B cell (primary cell): ENCODE measurements at regions not wholly inside any gene's neighbourhood (a gene's known extent, or its start where the extent isn't known, plus 50 kb on each side); places are given as distances from the start of the nearest gene placed in this dataset.

Source experiments
- ATAC-seq: fragments of 200-7000 bp; cut with Tn5 transposase; one replicate; pipeline ENCODE4 v1.10.0; 2021; ENCODE audit warnings: low read depth, mild to moderate bottlenecking, moderate number of reproducible peaks, moderate library complexity
- CTCF ChIA-PET: fragments of 350-600 bp; sonication (Branson Sonifier 250); formaldehyde crosslinking; loops from one replicate; lab custom pipeline; 2021; ENCODE audit warnings: antibody characterized with exemption, inconsistent platforms; lab: Charles Lee
- POLR2A ChIA-PET: fragments of 350-600 bp; sonication (Branson Sonifier 250); formaldehyde crosslinking; loops from one replicate; lab custom pipeline; 2021; ENCODE audit warnings: antibody characterized with exemption; lab: Charles Lee
- DNase-seq: peaks from one replicate; pipeline ENCODE4 v3.0.0; 2013
- H2AFZ ChIP-seq: 2 replicates; pipeline ENCODE4 v1.6.1; 2012; ENCODE audit warnings: mild to moderate bottlenecking, low read depth, low read length; ENCODE audit not compliant: insufficient read depth, poor library complexity, severe bottlenecking
- H3K27ac ChIP-seq, 2 donors: 1 replicate in 1 of 2; 2 replicates in 1 of 2; pipeline ENCODE4 v1.5.1; 2012 to 2013; ENCODE audit warnings: low read length in 2 of 2, mild to moderate bottlenecking in 2 of 2, moderate library complexity in 1 of 2
- H3K27me3 ChIP-seq, 4 experiments: fragments of 200-600 bp in 1 of 4; sonication (generic) in 1 of 4; replicated peaks in 1 of 4; 1 replicate in 2 of 4; 2 replicates in 2 of 4; pipeline versions ENCODE4 v1.6.1 to v1.7.0; 2013 to 2016; ENCODE audit warnings: low read length in 3 of 4, mild to moderate bottlenecking in 2 of 4, mixed read lengths in 1 of 4, moderate library complexity in 1 of 4; ENCODE audit not compliant: insufficient read depth in 4 of 4, control insufficient read depth in 3 of 4; ENCODE audit errors: control extremely low read depth in 1 of 4
- H3K36me3 ChIP-seq, 2 experiments: replicated peaks in 1 of 2; 1 replicate in 1 of 2; 2 replicates in 1 of 2; pipeline versions ENCODE4 v1.6.1 to v1.7.1; 2013; ENCODE audit warnings: low read length in 1 of 2; ENCODE audit not compliant: insufficient read depth in 2 of 2, control insufficient read depth in 1 of 2; ENCODE audit errors: control extremely low read depth in 1 of 2, extremely low read depth in 1 of 2
- H3K4me1 ChIP-seq, 2 donors: fragments of 200-600 bp in 1 of 2; sonication (generic) in 1 of 2; 1 replicate in 1 of 2; 2 replicates in 1 of 2; pipeline versions ENCODE4 v1.5.1 to v1.6.1; 2013 to 2017; ENCODE audit warnings: low read length in 2 of 2; ENCODE audit not compliant: control insufficient read depth in 2 of 2, insufficient read depth in 2 of 2
- H3K4me2 ChIP-seq: replicated peaks from 2 replicates; pipeline ENCODE3; 2012; ENCODE audit warnings: mild to moderate bottlenecking, low read depth, low read length; ENCODE audit not compliant: poor library complexity, severe bottlenecking
- H3K4me3 ChIP-seq, 5 experiments: fragments of 200-600 bp in 1 of 5; sonication (generic) in 1 of 5; 1 replicate in 3 of 5; 2 replicates in 2 of 5; pipeline versions ENCODE4 v1.5.1 to v1.7.0; 2011 to 2016; ENCODE audit warnings: low read length in 4 of 5, mild to moderate bottlenecking in 4 of 5, low read depth in 2 of 5, control low read depth in 1 of 5, moderate library complexity in 1 of 5; ENCODE audit not compliant: insufficient read depth in 1 of 5; ENCODE audit errors: control extremely low read depth in 1 of 5, extremely low read depth in 1 of 5
- H3K79me2 ChIP-seq: fragments of 200-600 bp; sonication (generic); one replicate; pipeline ENCODE4 v1.6.0; 2016; ENCODE audit warnings: low read length; ENCODE audit not compliant: control insufficient read depth, insufficient read depth
- H3K9ac ChIP-seq: fragments of 200-600 bp; sonication (generic); 2 replicates; pipeline ENCODE4 v1.6.1; 2017; ENCODE audit warnings: mild to moderate bottlenecking, low read length, moderate library complexity
- H3K9me3 ChIP-seq, 3 donors: one replicate each; pipeline versions ENCODE4 v1.6.1 to v1.7.1; 2013; ENCODE audit warnings: low read length in 2 of 3; ENCODE audit not compliant: control insufficient read depth in 2 of 3, insufficient read depth in 1 of 3; ENCODE audit errors: control extremely low read depth in 1 of 3
- H4K20me1 ChIP-seq: 2 replicates; pipeline ENCODE4 v1.6.0; 2012; ENCODE audit warnings: mild to moderate bottlenecking, low read length; ENCODE audit not compliant: insufficient read depth, control insufficient read depth, poor library complexity, severe bottlenecking
- H3K27ac Mint-ChIP-seq: one replicate; pipeline ENCODE4 v1.8.0; 2021; ENCODE audit warnings: mixed read lengths
- H3K27me3 Mint-ChIP-seq: one replicate; pipeline ENCODE4 v1.8.0; 2021; ENCODE audit warnings: mixed read lengths
- H3K4me1 Mint-ChIP-seq: one replicate; pipeline ENCODE4 v1.8.0; 2021; ENCODE audit warnings: mixed read lengths
- H3K4me3 Mint-ChIP-seq: one replicate; pipeline ENCODE4 v1.8.0; 2021; ENCODE audit warnings: mixed read lengths
- H3K9me3 Mint-ChIP-seq: one replicate; pipeline ENCODE4 v1.8.0; 2022; ENCODE audit warnings: mixed read lengths; ENCODE audit not compliant: insufficient read depth
- EZH2 ChIP-seq: IDR thresholded peaks from 2 replicates; pipeline ENCODE4 v1.6.1; 2012; ENCODE audit warnings: borderline replicate concordance, low read depth, mild to moderate bottlenecking, moderate library complexity, low read length; ENCODE audit not compliant: insufficient read depth, poor library complexity, severe bottlenecking
- WGBS: methylation state at CpG from one replicate; pipeline ENCODE4 v1.1.5; 2013; ENCODE audit warnings: missing lambda C conversion rate; ENCODE audit not compliant: insufficient coverage; 5-methylcytosine and 5-hydroxymethylcytosine counted together
- intact Hi-C: fragments of 100-400 bp; cut with micrococcal nuclease; formaldehyde crosslinking; loops from one replicate; pipeline ENCODE4 v1.10.0; 2022
- TF ChIP-seq, protein P1 (sequence below): fragments of 200-600 bp; IDR thresholded peaks from one replicate; pipeline ENCODE4 v1.8.0; 2022; ENCODE audit warnings: antibody characterized with exemption, mild to moderate bottlenecking

DNA sequence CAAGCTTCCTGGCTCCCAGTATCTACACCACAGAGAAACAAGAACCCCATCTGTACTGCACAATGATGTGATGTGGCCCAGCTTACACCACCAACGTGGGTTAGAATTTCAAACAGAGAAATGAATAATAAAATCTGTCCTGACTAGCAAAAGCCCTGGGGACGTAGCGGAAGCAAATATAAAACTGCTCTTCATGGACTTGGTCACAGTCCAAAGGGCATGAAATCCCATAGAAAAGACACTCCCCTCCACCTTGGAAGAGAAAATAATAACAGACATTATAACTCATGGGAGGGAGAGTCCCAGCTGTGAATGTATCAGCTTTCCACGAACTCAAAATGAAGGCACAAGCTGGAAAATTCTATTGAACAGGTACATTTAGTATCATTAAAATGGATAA is 205.3 kb upstream of the GALNT17 start:
- Histone ChIP-seq H4K20me1 (no peaks in the 10 kb centered on the region), H3K4me1 (no peaks in the 10 kb centered on the region), H2AFZ (no peak overlapping the region), H3K9me3 (peaks cover 0 to 25% (median 0%) of the 10 kb centered on the region in 3 donors), H3K36me3 (no peaks in the 10 kb centered on the region), H3K27me3 (no peaks in the 10 kb centered on the region), H3K27ac (no peak overlapping the region), H3K79me2 (no peaks in the 10 kb centered on the region), H3K4me3 (no peak overlapping the region), H3K9ac (no peak overlapping the region), H3K4me2 (no peak overlapping the region)
- no CpG with 5 or more reads among the region's 4 CpGs for WGBS
- POLR2A ChIA-PET: no interaction called here
- ATAC-seq (no peak), DNase-seq (no peak)
- CTCF ChIA-PET: no interaction called here
- TF ChIP-seq, protein P1, sequence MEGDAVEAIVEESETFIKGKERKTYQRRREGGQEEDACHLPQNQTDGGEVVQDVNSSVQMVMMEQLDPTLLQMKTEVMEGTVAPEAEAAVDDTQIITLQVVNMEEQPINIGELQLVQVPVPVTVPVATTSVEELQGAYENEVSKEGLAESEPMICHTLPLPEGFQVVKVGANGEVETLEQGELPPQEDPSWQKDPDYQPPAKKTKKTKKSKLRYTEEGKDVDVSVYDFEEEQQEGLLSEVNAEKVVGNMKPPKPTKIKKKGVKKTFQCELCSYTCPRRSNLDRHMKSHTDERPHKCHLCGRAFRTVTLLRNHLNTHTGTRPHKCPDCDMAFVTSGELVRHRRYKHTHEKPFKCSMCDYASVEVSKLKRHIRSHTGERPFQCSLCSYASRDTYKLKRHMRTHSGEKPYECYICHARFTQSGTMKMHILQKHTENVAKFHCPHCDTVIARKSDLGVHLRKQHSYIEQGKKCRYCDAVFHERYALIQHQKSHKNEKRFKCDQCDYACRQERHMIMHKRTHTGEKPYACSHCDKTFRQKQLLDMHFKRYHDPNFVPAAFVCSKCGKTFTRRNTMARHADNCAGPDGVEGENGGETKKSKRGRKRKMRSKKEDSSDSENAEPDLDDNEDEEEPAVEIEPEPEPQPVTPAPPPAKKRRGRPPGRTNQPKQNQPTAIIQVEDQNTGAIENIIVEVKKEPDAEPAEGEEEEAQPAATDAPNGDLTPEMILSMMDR: no peak
- TF ChIP-seq EZH2: no peak
- no peak overlapping the region for H3K4me3 Mint-ChIP-seq
- no peak overlapping the region for H3K27ac Mint-ChIP-seq
- no peaks in the 10 kb centered on the region for H3K9me3 Mint-ChIP-seq
- intact Hi-C loops: no loop called here
- H3K4me1 Mint-ChIP-seq: no peaks in the 10 kb centered on the region
- H3K27me3 Mint-ChIP-seq: no peaks in the 10 kb centered on the region

DNA sequence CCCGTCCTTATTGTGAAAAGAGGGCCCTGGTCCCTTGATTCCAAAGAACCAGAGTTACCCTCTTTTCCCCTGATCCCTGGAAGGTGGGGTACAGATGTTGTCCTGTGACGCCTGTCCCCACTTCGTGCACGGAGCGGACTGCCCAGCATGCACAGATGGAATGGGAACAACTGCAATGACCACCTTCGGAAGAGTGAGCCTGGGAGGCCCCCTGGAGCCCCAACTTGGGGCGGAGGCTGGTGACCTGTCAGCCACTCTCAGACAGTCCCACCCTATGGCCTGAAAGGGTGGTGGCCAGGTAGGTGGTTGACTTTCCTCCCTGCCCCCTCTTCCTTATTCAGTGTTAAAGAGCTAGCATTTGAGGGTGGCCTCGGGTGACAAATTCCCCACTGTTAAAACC is 196.6 kb upstream of the GALNT17 start:
- intact Hi-C loops: no loop called here
- H3K79me2 ChIP-seq: no peaks in the 10 kb centered on the region
- Mint-ChIP-seq H3K27ac (no peak overlapping the region), H3K4me3 (no peak overlapping the region), H3K4me1 (no peaks in the 10 kb centered on the region), H3K9me3 (peaks cover 2% of the 10 kb centered on the region), H3K27me3 (no peaks in the 10 kb centered on the region)
- H3K4me3 ChIP-seq: no peak overlapping the region
- no peaks in the 10 kb centered on the region for H4K20me1 ChIP-seq
- peaks cover 0 to 17% (median 0%) of the 10 kb centered on the region in 3 donors for H3K9me3 ChIP-seq
- TF ChIP-seq EZH2: no peak
- TF ChIP-seq, protein P1: no peak
- H2AFZ ChIP-seq: no peak overlapping the region
- H3K36me3 ChIP-seq: no peaks in the 10 kb centered on the region
- no peak overlapping the region for H3K4me2 ChIP-seq
- POLR2A ChIA-PET: no interaction called here
- 89% methylated on average over 7 of the region's 8 CpGs for WGBS
- ATAC-seq (no peak), DNase-seq (no peak)
- no peaks in the 10 kb centered on the region for H3K27me3 ChIP-seq
- no peaks in the 10 kb centered on the region for H3K4me1 ChIP-seq
- CTCF ChIA-PET: no interaction called here
- H3K27ac ChIP-seq: no peak overlapping the region
- no peak overlapping the region for H3K9ac ChIP-seq
